ENCODE measurements at regions not wholly inside any gene's neighbourhood (a gene's known extent, or its start where the extent isn't known, plus 50 kb on each side); places are given as distances from the start of the nearest gene placed in this dataset.
"Not testable (repeated sequence)": the region's sequence is repeated elsewhere in the genome, so short reads cannot be mapped to it uniquely, and the experiment has no call there.

DNA sequence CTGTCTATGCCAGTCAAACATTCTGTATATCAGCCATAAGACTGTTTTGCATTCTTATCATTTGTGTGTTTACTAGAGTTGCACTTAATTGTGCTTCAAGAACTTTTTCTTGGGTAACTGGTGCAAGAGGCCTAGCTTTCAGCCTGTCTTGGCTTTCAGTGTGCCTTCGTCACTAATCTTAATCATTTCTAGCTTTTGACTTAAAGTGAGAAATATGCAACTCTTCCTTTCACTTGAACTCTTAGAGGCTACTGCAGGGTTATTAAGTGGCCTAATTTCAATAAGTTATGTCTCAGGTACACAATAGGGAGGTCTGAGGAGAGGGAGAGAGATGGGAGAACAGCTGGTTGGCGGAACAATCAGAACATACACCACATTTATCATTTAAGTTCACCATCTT is 62.1 kb upstream of the FAN1 start:
- DNase-seq (ENCODE audit: low read depth), result not testable (repeated sequence)

GRCh38 chr15:30842798-30843472 is 60.8 kb upstream of the FAN1 start:
- not testable (repeated sequence) for DNase-seq (ENCODE audit: low read depth)

- DNase-seq (ENCODE audit: low read depth), result not testable (repeated sequence)
Observed at GRCh38 chr15:30845536-30845935, 58.2 kb upstream of the FAN1 start.

All from RPMI7951 (cell line).